NB4 (cell line): ENCODE measurements at regions not wholly inside any gene's neighbourhood (a gene's known extent, or its start where the extent isn't known, plus 50 kb on each side); places are given as distances from the start of the nearest gene placed in this dataset.
"Not testable (repeated sequence)": the region's sequence is repeated elsewhere in the genome, so short reads cannot be mapped to it uniquely, and the experiment has no call there.

Experiments
- MYC ChIP-seq: IDR thresholded peaks from 2 replicates; pipeline ENCODE4 v1.6.1; 2011; ENCODE audit warnings: low read depth, low read length
- POLR2A ChIP-seq: IDR thresholded peaks from 2 replicates; pipeline ENCODE4 v1.6.1; 2011; ENCODE audit warnings: mild to moderate bottlenecking; ENCODE audit not compliant: insufficient read length; ENCODE audit errors: extremely low read depth
- TF ChIP-seq, protein P1 (sequence below): IDR thresholded peaks from one replicate; pipeline ENCODE4 v1.5.1; 2012; ENCODE audit warnings: low read depth, low read length

DNA sequence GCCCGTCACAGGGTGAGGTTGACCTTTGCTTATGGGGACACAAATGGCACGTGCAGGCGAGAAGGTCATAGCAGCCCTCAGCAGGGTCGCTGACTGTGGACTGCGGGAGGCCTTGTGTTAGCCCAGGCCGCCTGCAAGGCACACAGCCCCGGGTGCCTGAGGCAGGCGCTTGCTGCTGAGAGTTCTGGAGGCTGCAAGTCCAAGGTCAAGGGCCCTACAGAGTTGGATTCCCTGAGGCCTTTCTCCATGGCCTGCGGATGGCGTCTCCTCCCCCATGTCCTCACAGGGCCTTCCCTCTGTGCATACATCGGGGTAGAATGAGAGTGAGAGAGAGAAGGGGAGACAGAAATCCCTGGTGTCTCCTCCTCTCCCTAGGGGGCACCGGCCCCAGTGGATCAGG is 202.3 kb downstream of the BANP start:
- TF ChIP-seq, protein P1, sequence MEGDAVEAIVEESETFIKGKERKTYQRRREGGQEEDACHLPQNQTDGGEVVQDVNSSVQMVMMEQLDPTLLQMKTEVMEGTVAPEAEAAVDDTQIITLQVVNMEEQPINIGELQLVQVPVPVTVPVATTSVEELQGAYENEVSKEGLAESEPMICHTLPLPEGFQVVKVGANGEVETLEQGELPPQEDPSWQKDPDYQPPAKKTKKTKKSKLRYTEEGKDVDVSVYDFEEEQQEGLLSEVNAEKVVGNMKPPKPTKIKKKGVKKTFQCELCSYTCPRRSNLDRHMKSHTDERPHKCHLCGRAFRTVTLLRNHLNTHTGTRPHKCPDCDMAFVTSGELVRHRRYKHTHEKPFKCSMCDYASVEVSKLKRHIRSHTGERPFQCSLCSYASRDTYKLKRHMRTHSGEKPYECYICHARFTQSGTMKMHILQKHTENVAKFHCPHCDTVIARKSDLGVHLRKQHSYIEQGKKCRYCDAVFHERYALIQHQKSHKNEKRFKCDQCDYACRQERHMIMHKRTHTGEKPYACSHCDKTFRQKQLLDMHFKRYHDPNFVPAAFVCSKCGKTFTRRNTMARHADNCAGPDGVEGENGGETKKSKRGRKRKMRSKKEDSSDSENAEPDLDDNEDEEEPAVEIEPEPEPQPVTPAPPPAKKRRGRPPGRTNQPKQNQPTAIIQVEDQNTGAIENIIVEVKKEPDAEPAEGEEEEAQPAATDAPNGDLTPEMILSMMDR = not testable (repeated sequence)
- TF ChIP-seq POLR2A, MYC: not testable (repeated sequence)
